GM18907 (cell line): ENCODE measurements at regions not wholly inside any gene's neighbourhood (a gene's known extent, or its start where the extent isn't known, plus 50 kb on each side); places are given as distances from the start of the nearest gene placed in this dataset.

Source experiments
- ATAC-seq: cut with Tn5 transposase; IDR thresholded peaks from one replicate; pipeline ENCODE4 v1.9.1; 2021; ENCODE audit warnings: mild to moderate bottlenecking, moderate library complexity; ENCODE audit not compliant: unreplicated experiment

DNA sequence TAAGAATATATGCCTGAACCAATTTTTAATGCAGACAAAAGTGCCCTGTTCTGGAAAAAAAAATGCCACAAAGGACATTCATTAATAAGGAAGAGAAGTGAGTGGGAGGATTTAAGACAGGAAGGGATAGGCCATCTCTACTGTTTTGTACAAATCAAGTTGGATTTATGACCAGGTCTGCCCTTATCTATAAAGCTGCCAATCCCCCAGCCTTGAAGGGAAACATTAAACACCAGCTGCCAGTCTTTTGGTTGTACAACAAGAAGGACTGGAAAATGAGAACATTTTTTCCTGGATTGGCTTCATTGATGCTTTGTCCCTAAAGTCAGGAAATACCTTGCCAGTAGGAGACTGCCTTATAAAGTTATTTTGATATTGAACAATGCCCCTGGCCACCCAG is 444.0 kb downstream of the NPHP4 start:
- ATAC-seq = no peak

DNA sequence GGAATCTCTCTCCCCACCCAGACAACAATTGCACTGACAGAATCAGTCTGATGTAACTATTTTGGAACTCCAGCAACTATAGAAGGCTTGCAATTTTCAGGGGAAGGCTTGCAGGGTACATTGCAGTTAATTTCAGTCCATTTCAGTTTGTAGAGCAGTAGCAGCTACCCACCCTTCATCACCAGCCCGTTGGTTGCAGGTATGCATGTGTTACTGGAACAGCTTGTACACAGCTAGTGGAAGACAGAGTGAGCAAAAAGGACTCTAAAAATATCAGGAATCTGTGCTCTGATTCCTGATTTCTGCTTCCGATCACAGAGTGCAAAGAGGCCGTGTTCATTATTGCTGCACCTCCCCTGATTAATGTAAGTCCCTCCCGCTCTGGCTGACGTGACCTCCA is 449.0 kb downstream of the NPHP4 start:
- no peak for ATAC-seq

DNA sequence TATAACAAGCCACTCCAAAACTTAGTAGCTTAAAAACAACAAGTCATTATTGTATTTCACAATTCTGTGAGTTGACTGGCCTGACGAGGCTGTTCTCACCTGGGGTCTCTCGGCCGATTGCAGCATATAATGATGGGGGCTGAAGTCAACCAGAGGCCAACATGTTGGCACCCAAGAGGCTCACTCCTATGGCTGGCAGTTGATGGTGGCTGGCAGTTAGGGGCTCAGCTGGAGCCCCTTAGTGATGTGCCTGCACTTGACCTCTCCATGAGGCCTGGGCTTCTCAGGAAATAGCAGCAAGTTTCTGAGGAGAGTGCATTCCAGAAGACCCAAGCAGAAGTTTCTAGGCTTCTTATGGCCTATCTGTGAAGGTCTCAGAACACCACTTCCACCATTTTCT is 459.4 kb downstream of the NPHP4 start:
- no peak for ATAC-seq

DNA sequence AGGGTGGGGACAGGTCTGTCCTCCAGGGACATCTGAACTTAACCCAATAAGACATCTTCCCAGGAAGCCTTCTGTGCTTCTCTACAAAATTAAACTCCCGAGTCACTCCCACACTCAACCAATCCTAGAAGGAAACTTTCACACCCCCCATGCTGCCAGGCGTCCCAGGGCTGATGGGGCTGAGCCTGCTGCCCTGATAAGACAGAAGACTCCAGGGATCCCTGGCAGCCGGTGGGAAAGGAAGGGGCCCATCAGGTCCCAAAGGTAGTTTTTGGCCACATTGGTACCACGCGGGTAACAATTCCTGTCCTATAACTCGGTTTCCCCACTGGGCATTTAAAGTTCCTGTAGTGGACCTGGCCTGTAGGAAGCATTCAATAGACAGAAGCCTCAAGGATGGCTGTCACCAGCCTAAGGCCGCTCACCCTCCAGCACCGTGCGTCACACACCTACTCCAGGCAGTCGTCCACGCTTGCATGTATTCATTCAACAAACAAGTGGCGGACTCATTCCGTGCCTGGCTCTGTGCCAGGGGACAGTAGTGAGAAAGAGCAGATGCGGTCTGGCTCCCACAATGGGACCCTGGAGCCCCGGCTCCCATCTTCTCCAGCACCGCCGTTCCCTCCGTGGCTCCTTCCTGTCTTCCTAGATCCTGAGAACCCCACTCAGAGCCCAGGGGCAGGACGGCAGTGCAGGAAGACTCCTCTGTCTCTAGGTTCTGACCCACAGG is 465.2 kb downstream of the NPHP4 start:
- ATAC-seq = no peak

DNA sequence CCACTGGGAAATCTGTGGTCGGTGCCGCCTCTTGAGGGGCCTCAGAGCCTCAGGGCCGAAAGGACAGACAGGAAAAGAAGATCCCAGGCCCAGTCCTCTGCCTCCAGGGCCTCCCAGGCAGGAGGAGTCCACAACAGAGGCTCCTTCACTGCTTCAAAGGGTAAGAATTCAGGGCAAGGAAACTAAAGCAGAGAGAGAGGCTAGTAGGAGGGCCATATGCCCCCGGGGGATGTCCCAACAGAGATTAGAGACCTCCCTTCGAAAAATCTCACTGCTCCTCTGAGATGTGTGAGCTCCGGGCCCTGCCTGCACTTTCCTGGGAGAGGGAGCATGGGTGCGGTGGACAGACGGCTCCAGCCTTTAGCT is 465.9 kb downstream of the NPHP4 start:
- no peak for ATAC-seq

DNA sequence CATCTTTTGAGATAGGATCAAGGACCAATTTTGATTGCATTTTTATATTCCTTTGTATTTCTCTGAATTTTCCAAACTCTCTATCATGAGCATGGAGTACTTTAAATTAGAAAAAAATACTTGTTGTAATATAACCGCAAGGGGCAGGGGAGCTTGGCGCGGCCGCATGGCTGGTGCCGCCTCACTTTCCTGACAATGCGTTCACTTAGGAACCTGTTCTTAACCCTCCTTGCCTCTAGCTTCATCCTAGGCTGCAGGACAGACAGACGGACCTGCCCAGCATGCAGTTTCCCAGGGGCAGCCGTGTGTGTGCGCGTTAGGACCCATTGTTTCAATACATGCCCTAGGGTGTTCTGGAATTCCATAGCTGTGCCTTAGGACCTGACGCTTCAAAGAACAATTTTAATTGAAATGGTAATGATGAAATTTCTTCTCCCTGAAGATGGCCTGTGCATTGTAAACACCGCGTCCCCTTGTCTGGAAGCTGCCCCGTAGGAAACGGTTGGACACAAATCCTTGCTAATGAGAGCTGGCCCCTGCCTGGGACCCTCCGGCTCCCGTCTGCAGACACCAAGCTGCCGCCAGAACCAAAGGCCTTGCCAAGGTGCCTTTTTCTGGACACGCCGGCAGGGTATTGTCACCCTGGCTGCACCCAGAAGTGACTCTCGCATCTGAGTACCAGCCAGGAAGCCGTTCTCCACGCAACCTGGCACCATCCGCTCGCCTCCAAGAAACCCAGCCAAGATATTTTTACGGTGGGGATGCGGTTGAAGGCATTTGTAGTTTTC is 466.4 kb downstream of the NPHP4 start:
- ATAC-seq = no peak

DNA sequence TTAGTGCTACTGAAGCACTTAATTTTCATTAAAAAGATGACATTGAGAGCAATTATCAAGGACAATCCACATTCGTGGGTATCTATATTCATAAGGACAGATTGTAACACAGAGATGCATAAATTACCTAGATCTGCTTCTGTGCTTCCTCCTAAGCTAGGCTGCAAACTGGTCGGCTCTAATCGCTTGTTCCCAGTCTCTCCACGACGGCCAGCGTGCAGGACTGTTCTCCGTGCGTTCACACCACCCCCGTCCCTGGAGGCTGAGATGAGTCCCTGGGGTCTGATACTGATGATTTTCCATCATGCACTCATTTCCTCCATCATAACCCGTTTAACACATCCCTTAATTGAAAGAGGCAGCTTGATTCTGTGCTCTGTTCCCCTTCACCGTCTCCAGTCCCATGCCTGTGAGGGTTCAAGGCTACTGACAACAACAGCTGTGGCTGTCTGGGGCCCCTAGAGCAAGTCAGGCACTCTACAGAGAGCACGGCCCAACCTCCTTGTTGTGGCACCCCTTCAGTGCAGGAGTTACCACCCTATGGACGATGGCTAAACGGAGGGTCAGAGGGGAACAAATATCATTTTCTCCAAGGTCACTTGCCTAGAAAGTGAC is 469.6 kb downstream of the NPHP4 start:
- ATAC-seq = no peak

DNA sequence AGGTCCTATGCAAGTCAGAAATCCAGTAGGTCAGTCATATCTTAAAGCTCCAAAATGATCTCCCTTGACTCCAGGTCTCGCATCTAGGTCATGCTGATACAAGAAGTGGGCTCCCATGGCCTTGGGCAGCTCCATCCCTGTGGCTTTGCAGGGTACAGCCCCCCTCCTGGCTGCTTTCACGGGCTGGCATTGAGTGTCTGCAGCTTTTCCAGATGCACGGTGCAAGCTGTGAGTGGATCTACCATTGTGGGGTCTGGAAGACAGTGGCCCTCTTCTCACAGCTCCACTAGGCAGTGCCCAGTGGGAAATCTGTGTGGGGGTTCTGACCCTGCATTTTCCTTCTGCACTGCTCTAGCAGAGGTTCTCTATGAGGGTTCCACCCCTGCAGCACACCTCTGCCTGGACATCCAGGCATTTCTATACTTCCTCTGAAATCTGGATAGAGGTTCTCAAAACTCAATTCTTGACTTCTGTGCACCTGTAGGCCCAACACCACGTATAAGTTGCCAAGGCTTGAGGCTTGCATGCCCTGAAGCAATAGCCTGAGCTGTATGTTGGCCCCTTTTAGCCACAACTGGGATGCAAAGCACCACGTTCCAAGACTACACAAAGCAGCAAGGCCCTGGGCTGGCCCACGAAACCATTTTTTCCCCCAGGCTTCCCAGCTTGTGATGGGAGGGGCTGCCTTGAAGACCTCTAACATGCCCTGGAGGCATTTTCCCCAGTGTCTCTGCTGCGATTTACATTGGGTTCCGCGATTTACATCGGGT is 472.7 kb downstream of the NPHP4 start:
- no peak for ATAC-seq

DNA sequence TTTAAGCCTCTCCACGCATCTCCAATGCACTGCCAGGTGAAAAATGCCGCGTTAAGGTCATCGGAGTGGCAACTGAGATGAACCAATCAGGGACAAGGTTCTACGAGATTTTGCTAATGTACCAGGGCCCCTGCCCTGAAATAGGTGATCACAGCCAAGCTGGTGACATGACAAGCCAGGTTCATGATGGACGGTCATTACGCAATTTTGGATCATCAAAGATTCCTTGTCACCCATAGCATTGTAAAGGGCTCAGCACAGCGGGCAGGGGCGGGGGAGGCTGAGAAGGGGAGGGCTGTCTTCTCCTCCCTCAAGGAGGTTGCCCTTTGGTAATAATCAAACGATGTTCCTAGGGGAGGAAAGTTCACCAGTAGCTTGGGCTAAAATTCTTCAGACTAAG is 475.5 kb downstream of the NPHP4 start:
- ATAC-seq = no peak

DNA sequence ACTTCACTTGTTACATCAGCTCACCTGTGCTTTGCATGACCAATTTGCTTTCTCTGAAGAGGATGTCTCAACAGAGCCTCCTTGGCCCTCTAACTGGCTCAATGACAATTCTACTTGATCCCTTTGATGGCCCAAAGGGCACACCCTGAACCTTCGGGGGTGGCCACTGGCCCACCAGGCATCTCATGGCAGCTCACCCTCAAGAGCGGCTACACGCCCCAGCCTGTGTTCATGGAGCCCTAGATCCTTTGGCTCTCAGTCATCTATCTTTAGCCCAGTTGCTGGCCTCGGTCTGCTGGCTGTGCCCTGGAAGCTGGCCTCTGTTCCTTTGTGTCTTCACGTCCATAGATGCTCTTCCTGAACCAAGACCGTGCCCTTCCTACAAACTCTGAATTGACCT is 476.7 kb downstream of the NPHP4 start:
- ATAC-seq = no peak

DNA sequence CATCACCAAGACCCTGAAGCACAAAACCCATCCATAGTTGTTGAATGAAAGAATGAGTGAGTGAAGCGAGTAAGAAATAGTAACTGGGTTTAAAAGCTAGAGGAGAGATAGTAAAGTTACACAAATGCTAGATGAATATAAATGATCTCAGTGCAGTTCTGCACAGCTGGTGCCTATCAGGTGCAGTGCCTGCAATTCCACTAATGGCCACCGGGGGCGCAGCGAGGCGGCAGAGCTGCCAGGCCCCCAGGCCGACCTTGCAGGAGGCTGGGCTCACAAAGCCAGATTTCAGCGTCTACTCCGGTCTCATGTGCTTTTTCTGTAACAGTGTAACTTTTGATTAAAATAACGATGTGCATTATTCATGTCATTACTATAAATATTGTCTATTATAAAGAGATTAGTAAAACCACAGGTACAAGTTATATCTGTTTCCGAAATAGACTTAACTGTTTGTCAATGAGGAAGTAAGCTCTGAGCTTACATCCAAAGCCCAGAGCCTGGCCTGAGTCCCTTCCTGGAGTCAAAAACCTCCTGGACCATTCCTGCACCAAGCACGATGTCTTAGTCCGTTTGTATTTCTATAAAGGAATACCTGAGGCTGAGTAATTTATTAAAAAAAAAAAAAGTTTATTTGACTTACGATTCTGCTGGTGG is 477.6 kb downstream of the NPHP4 start:
- no peak for ATAC-seq

DNA sequence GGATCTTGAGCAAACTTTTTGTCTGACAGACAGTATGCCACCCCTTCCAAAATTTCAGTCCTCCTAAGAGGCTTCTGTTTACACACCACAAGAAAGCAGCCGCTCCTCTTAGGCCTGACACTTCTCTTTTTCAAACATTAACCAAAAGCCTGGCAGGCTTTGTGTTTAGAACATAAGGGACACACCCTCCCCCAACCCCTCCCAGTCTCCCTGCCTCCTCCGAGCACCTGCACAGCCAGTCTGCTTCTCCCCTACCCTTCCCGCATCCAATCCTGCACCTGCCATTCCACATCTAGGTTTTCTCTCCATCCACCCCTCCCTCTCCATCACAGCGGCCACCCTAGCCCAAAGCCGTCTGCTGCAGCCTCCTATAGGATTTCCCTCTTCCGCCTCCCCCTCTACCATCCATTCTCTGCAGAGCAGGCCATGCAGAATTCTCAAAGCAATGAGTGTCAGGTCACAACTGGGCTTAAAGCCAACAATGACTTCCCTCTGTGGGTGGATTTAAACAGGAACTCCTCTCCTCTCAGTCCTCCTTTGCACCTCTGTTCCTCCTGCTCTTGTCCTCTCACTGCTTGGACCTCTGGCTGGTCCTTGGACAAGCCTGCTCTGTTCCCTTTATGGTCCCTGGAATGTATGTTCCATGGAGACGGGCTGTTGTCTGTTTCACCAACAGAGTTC is 478.2 kb downstream of the NPHP4 start:
- no peak for ATAC-seq

DNA sequence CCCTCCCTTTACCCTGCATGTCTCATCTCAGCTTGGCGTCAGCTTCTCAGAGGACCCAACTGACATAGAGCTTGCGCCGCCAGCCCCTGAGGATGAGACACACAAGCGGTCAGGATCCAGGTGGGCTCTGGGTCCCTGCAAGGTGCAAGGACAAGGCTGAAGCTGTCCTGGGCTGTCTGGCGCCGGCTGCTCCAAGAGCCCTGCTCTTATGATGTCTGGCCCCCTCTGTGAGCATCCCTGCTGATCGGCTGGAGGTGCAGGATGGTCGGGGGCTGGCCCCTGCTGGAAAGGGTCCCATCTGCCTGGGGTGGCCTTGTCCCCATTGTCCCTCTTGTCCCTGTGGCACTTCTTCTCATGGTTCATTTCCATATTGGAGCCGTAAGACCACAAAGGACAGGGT is 479.0 kb downstream of the NPHP4 start:
- ATAC-seq = no peak

DNA sequence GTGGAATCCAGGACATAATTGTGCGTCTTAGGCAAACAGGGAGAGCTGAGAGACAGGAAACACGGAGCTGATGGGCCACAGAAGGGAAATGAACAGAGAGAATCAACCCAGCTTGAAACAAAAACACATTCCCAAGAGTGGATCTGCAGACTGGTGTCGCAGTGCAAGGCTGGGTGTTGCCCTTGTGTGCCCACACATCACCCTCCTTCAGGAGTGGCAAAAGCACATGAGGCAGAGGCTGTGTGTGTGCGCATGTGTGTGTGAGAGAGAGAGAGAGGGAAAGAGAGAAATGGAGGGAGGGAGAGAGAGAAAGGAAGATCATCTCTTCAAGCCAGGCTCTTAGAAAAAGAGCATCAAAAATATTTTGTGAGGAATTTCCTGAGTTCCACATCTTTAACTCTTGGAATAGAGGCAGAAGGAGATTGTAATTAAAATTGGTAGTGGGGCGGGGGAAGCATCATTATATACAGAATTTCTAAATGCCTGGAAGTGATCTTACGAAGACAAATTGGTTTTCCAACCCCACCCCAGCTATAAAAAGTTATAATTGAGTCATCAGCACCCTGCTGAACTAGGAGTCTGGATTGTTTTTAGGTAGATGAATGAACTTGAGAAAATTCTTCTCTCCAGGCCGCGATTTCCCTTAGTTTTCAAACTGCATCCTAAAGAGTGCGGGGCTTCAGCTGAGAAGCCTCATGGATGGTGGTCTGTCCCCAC is 480.7 kb downstream of the NPHP4 start:
- no peak for ATAC-seq

DNA sequence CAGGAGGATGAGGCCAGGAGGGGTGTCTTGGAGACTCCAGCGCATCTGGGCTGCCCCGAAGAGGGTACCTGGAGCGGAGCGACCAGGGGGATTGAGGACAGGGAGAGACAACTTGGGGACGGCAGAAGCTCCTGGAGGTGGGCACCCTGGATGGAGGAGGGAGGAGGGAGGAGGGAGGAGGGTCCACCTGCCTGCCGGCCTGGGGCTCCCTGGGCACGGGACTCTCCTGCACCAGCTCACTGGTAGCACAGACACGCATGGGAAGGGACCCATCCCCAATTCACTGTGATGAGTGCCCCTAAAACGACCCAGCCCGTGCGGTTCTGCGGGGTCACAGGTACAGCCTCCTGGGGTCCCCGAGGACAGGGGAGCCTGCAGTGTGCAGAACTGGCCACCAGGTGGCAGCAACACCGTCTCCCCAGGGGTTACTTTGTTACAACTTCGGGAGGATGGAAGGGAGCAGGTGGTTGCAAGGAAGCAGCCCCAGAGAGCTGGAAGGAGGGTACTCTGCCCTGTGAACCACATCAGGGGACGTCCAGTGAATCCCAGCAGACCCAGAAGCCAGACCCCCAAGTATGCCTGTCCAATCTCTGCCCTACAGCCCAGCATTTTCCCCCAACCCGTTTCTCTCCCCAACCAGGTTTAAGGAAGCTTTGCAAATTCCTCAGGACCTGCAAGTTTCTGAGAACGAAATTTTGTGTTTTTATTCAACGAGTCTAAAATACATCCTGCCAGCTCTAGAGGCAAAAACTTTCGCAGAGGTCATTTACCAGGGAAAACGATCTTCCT is 482.4 kb downstream of the NPHP4 start:
- ATAC-seq = no peak

DNA sequence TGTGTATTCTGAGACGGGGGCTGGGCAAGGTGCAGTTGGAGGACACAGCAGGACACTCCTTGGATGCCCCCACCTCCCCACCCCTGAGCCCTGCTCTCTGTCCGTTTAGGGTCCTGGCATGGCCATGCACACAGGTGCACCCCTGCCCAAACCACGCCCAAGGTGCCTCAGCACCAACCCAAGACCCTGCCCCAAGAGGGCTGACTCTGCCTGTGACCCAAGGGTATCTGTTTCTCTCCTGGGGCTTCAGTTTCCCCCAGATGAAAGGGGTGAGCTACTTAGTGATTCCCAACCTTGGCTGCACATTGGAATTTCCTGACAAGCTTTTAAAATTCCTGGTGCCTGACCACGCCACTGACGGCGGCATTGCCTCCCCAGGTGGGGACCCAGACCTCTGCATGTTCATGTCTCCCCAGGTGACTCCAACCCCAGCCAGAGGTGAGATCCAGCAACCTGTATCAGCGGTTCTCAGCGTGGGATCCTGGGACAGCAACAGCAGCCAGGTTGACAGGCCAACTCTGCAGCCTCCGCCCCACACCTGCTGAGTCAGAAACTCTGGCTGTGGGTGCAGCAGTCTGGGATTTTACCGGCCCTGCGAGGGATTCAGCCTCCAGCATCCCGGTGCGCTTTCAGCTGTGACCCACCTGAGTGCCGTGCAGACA is 483.4 kb downstream of the NPHP4 start:
- no peak for ATAC-seq

DNA sequence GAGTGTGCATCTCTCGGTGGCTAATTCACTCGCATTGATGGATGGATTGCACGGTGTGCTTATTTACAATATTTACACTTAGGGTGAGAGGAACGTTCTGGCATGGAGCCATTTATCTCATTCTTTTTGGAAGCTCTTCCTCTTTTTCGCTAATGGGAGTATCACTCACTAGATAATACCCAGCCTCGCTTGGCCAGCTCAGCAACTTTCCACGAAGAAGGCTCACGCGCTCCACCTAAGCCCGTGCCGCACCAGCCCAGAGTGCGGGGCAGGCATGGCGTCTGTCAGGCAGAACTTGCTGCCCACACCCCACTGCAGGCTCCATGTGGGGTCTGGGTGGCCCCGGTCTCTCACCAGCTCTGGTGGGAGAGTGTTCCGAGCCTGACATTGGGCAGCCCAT is 484.9 kb downstream of the NPHP4 start:
- no peak for ATAC-seq

DNA sequence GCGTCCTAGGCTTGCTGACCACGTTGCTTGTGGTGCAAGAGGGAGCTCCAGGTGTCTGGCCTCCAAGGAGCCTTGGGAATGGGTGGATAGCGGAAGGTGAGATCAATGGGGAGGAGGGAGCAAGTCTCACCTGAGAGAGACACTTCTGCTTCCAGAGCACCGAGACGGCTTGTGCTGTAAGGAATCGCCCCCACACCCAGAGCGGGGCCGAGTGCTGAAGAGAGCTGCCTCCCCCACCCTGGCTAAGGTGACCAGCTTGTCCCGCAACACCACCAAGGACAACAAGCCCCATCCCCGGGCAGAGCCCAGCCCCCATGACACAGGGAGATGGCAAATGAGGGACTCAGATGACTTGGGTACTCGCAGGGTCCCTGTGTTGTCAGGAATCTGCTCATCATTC is 485.6 kb downstream of the NPHP4 start:
- no peak for ATAC-seq
